Neural progenitor cell (in vitro differentiated cells): ENCODE measurements at regions not wholly inside any gene's neighbourhood (a gene's known extent, or its start where the extent isn't known, plus 50 kb on each side); places are given as distances from the start of the nearest gene placed in this dataset.

Experiments
- DNase-seq: peaks from one replicate; pipeline ENCODE4 v3.0.0-alpha.2; 2016; ENCODE audit warnings: low spot score
- H2AFZ ChIP-seq: fragments of 200-600 bp; sonication (generic); replicated peaks from 2 replicates; pipeline ENCODE4 v1.6.1; 2016; ENCODE audit warnings: antibody characterized with exemption
- H3F3A ChIP-seq: fragments of 200-600 bp; sonication (generic); 2 replicates; pipeline ENCODE4 v1.6.1; 2016; ENCODE audit warnings: antibody characterized with exemption, low read depth
- H3K27ac ChIP-seq: fragments of 200-600 bp; sonication (generic); 2 replicates; pipeline ENCODE4 v1.5.1; 2016; ENCODE audit warnings: mild to moderate bottlenecking
- H3K27me3 ChIP-seq: fragments of 200-600 bp; sonication (generic); 2 replicates; pipeline ENCODE4 v1.6.1; 2016; ENCODE audit warnings: mild to moderate bottlenecking, moderate library complexity
- H3K36me3 ChIP-seq: fragments of 200-600 bp; sonication (generic); 2 replicates; pipeline ENCODE4 v1.5.1; 2016
- H3K4me1 ChIP-seq: fragments of 200-600 bp; sonication (generic); 2 replicates; pipeline ENCODE4 v1.6.1; 2016; ENCODE audit warnings: mixed run types
- H3K4me2 ChIP-seq: fragments of 200-600 bp; sonication (generic); 2 replicates; pipeline ENCODE4 v1.6.1; 2016
- H3K4me3 ChIP-seq: fragments of 200-600 bp; sonication (generic); 2 replicates; pipeline ENCODE4 v1.5.1; 2016
- H3K79me2 ChIP-seq: fragments of 200-600 bp; sonication (generic); 2 replicates; pipeline ENCODE4 v1.6.1; 2016; ENCODE audit warnings: low read depth
- H3K9ac ChIP-seq: fragments of 200-600 bp; sonication (generic); 2 replicates; pipeline ENCODE4 v1.6.1; 2016
- H3K9me3 ChIP-seq: fragments of 200-600 bp; sonication (generic); 2 replicates; pipeline ENCODE4 v1.5.1; 2016; ENCODE audit warnings: low read depth
- H4K20me1 ChIP-seq: fragments of 200-600 bp; sonication (generic); 2 replicates; pipeline ENCODE4 v1.6.1; 2016; ENCODE audit warnings: low read depth
- H3K27ac Mint-ChIP-seq: 3 replicates; pipeline ENCODE4 v1.8.0; 2021; ENCODE audit warnings: mixed read lengths
- H3K27me3 Mint-ChIP-seq: 2 replicates; pipeline ENCODE4 v1.8.0; 2022; ENCODE audit warnings: low read depth, mild to moderate bottlenecking, inconsistent platforms, moderate library complexity, mixed read lengths; ENCODE audit not compliant: insufficient read depth
- H3K36me3 Mint-ChIP-seq: 3 replicates; pipeline ENCODE4 v1.8.0; 2021; ENCODE audit warnings: mixed read lengths
- H3K4me1 Mint-ChIP-seq: 3 replicates; pipeline ENCODE4 v1.8.0; 2021; ENCODE audit warnings: mixed read lengths
- H3K4me3 Mint-ChIP-seq: 3 replicates; pipeline ENCODE4 v1.8.0; 2021; ENCODE audit warnings: mild to moderate bottlenecking, moderate library complexity, mixed read lengths
- H3K9me3 Mint-ChIP-seq: 3 replicates; pipeline ENCODE4 v1.8.0; 2020; ENCODE audit warnings: mixed read lengths
- EZH2 ChIP-seq: fragments of 200-600 bp; sonication (generic); IDR thresholded peaks from 2 replicates; pipeline ENCODE4 v1.6.1; 2017; ENCODE audit warnings: antibody characterized with exemption, mild to moderate bottlenecking, moderate library complexity
- EZH2phosphoT487 ChIP-seq: fragments of 200-600 bp; sonication (generic); IDR thresholded peaks from 2 replicates; pipeline ENCODE4 v1.6.1; 2017; ENCODE audit warnings: antibody characterized with exemption
- TF ChIP-seq, protein P1 (sequence below): fragments of 200-600 bp; sonication (generic); IDR thresholded peaks from 2 replicates; pipeline ENCODE4 v1.5.1; 2017; ENCODE audit warnings: antibody characterized with exemption, mild to moderate bottlenecking

- Mint-ChIP-seq H3K36me3 (no peaks in the 10 kb centered on the region), H3K4me3 (no peak overlapping the region), H3K27ac (no peak overlapping the region), H3K9me3 (no peaks in the 10 kb centered on the region), H3K4me1 (no peaks in the 10 kb centered on the region), H3K27me3 (no peaks in the 10 kb centered on the region)
- H3K27me3 ChIP-seq = no peaks in the 10 kb centered on the region
- peak; percentile 21 for DNase-seq
- no peaks in the 10 kb centered on the region for H3K9me3 ChIP-seq
- H3F3A ChIP-seq = peaks cover 9% of the 10 kb centered on the region
- no peaks in the 10 kb centered on the region for H4K20me1 ChIP-seq
- peak overlapping the region; percentile 32 for H3K27ac ChIP-seq
- peak overlapping the region; percentile 8 for H3K4me2 ChIP-seq
- TF ChIP-seq, protein P1, sequence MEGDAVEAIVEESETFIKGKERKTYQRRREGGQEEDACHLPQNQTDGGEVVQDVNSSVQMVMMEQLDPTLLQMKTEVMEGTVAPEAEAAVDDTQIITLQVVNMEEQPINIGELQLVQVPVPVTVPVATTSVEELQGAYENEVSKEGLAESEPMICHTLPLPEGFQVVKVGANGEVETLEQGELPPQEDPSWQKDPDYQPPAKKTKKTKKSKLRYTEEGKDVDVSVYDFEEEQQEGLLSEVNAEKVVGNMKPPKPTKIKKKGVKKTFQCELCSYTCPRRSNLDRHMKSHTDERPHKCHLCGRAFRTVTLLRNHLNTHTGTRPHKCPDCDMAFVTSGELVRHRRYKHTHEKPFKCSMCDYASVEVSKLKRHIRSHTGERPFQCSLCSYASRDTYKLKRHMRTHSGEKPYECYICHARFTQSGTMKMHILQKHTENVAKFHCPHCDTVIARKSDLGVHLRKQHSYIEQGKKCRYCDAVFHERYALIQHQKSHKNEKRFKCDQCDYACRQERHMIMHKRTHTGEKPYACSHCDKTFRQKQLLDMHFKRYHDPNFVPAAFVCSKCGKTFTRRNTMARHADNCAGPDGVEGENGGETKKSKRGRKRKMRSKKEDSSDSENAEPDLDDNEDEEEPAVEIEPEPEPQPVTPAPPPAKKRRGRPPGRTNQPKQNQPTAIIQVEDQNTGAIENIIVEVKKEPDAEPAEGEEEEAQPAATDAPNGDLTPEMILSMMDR = no peak
- TF ChIP-seq EZH2phosphoT487 (no peak), EZH2 (no peak)
- no peak overlapping the region for H2AFZ ChIP-seq
- no peaks in the 10 kb centered on the region for H3K36me3 ChIP-seq
- H3K9ac ChIP-seq = no peak overlapping the region
- H3K79me2 ChIP-seq = no peaks in the 10 kb centered on the region
- H3K4me3 ChIP-seq = no peak overlapping the region
- peaks cover 12% of the 10 kb centered on the region for H3K4me1 ChIP-seq
These were observed 85.4 kb upstream of the PHYHIPL start for GRCh38 chr10:59090817-59091622.

GRCh38 chr10:59093461-59093860 lies 83.0 kb upstream of the PHYHIPL start:
- Mint-ChIP-seq H3K9me3 (no peaks in the 10 kb centered on the region), H3K27me3 (no peaks in the 10 kb centered on the region), H3K4me1 (no peaks in the 10 kb centered on the region), H3K36me3 (no peaks in the 10 kb centered on the region), H3K4me3 (no peak overlapping the region), H3K27ac (no peak overlapping the region)
- Histone ChIP-seq H3K79me2 (no peaks in the 10 kb centered on the region), H3K36me3 (no peaks in the 10 kb centered on the region), H3K27ac (no peak overlapping the region), H3F3A (peaks cover 9% of the 10 kb centered on the region), H3K4me3 (no peak overlapping the region), H3K9me3 (no peaks in the 10 kb centered on the region), H3K4me1 (peaks cover 12% of the 10 kb centered on the region), H3K9ac (no peak overlapping the region), H4K20me1 (no peaks in the 10 kb centered on the region), H3K4me2 (no peak overlapping the region), H2AFZ (no peak overlapping the region), H3K27me3 (no peaks in the 10 kb centered on the region)
- TF ChIP-seq, protein P1 = no peak
- TF ChIP-seq EZH2phosphoT487 (no peak), EZH2 (no peak)
- DNase-seq = no peak

DNA sequence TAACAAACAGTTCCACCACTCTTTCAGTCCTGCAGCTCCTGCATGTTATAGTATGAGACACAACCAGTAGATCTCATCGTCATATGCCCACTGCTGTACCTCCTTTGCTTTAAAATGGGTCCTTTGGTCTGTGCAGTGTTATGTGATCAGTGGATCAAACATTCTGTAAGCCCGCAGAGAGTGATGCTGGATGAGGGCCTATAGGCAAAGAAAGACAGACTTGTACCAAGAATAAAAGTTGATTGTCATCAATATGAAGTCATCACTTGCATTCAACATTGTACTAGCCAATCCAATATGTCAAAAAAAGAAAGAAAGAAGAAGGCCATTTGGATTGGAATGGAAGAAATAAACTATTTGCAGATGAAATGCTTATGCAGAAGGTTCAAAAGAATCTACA lies 79.8 kb upstream of the PHYHIPL start:
- Histone ChIP-seq H3K79me2 (no peaks in the 10 kb centered on the region), H4K20me1 (no peaks in the 10 kb centered on the region), H3K27me3 (no peaks in the 10 kb centered on the region), H3K4me3 (no peak overlapping the region), H3K9ac (no peak overlapping the region), H3K9me3 (no peaks in the 10 kb centered on the region), H3K4me2 (no peak overlapping the region), H3K4me1 (peaks cover under 1% of the 10 kb centered on the region), H3K27ac (no peak overlapping the region), H3F3A (no peaks in the 10 kb centered on the region), H3K36me3 (no peaks in the 10 kb centered on the region), H2AFZ (no peak overlapping the region)
- Mint-ChIP-seq H3K27me3 (no peaks in the 10 kb centered on the region), H3K36me3 (no peaks in the 10 kb centered on the region), H3K27ac (no peak overlapping the region), H3K4me3 (no peak overlapping the region), H3K9me3 (no peaks in the 10 kb centered on the region), H3K4me1 (no peaks in the 10 kb centered on the region)
- no peak for TF ChIP-seq EZH2
- no peak for TF ChIP-seq EZH2phosphoT487
- TF ChIP-seq, protein P1 = no peak
- no peak for DNase-seq
